SIG-M5 treated with dmso at 0.1 percent for 504 hours (cell line): ENCODE measurements at regions not wholly inside any gene's neighbourhood (a gene's known extent, or its start where the extent isn't known, plus 50 kb on each side); places are given as distances from the start of the nearest gene placed in this dataset.

Experiments
- DNase-seq: peaks from one replicate; lab custom pipeline; 2025; ENCODE audit not compliant: unreplicated experiment; lab: John Stamatoyannopoulos, UW

- no peak for DNase-seq
These were observed 152.9 kb downstream of the CBLN1 start for GRCh38 chr16:49128740-49129139.

GRCh38 chr16:49127103-49127502, 154.5 kb downstream of the CBLN1 start:
- DNase-seq, result no peak

- no peak for DNase-seq
These were observed 160.0 kb downstream of the CBLN1 start for GRCh38 chr16:49121636-49122035.

- no peak for DNase-seq
These were observed 161.0 kb downstream of the CBLN1 start for GRCh38 chr16:49120631-49121030.

- no peak for DNase-seq
These were observed 164.8 kb downstream of the CBLN1 start for GRCh38 chr16:49116873-49117272.

- no peak for DNase-seq
These were observed 165.7 kb downstream of the CBLN1 start for GRCh38 chr16:49115956-49116355.

GRCh38 chr16:49112754-49113153, 168.9 kb downstream of the CBLN1 start:
- no peak for DNase-seq

GRCh38 chr16:49111351-49111750, 170.3 kb downstream of the CBLN1 start:
- no peak for DNase-seq

GRCh38 chr16:49108611-49109010, 173.0 kb downstream of the CBLN1 start:
- DNase-seq, result no peak

GRCh38 chr16:49103298-49103697, 178.3 kb downstream of the CBLN1 start:
- DNase-seq, result no peak

- DNase-seq, result no peak
These were observed 179.6 kb downstream of the CBLN1 start for GRCh38 chr16:49101997-49102396.

GRCh38 chr16:49100366-49100765, 181.3 kb downstream of the CBLN1 start:
- no peak for DNase-seq

- no peak for DNase-seq
These were observed 183.7 kb downstream of the CBLN1 start for GRCh38 chr16:49097964-49098363.

GRCh38 chr16:49096176-49096945, 185.3 kb downstream of the CBLN1 start:
- DNase-seq, result no peak

- DNase-seq, result no peak
These were observed 186.1 kb downstream of the CBLN1 start for GRCh38 chr16:49095539-49095938.

- DNase-seq, result no peak
These were observed 187.2 kb downstream of the CBLN1 start for GRCh38 chr16:49094471-49094870.

GRCh38 chr16:49093939-49094338, 187.7 kb downstream of the CBLN1 start:
- DNase-seq, result no peak

GRCh38 chr16:49092704-49093103, 188.9 kb downstream of the CBLN1 start:
- DNase-seq, result peak; percentile 5

- no peak for DNase-seq
These were observed 192.1 kb downstream of the CBLN1 start for GRCh38 chr16:49089533-49089932.

GRCh38 chr16:49089039-49089438, 192.6 kb downstream of the CBLN1 start:
- no peak for DNase-seq

- no peak for DNase-seq
These were observed 196.0 kb downstream of the CBLN1 start for GRCh38 chr16:49085686-49086085.

GRCh38 chr16:49084628-49085390, 196.8 kb downstream of the CBLN1 start:
- no peak for DNase-seq
